ENCODE measurements at regions not wholly inside any gene's neighbourhood (a gene's known extent, or its start where the extent isn't known, plus 50 kb on each side); places are given as distances from the start of the nearest gene placed in this dataset.

GRCh38 chr18:22473366-22473765 is 55.7 kb upstream of the CTAGE1 start:
- TF ChIP-seq CTCF (IDR thresholded peaks at IDR 0.05; ENCODE audit: borderline replicate concordance, extremely low read depth, low read length, poor library complexity, severe bottlenecking): no peak
- TF ChIP-seq EZH2 (IDR thresholded peaks at IDR 0.05; ENCODE audit: borderline replicate concordance, low read depth, low read length, severe bottlenecking): no peak
- DNase-seq (no peak), ATAC-seq (ENCODE audit: insufficient read depth, low read depth) (no peak)
- Histone ChIP-seq H2AFZ (ENCODE audit: low read depth, low read length) (no peak overlapping the region), H3K9ac (ENCODE audit: low read depth, low read length) (no peak overlapping the region), H3K79me2 (ENCODE audit: insufficient read depth, low read length) (no peaks in the 10 kb centered on the region), H3K27ac (ENCODE audit: low read length) (no peak overlapping the region), H3K4me1 (ENCODE audit: insufficient read depth, low read length) (no peaks in the 10 kb centered on the region), H3K9me3 (ENCODE audit: insufficient read depth, low read length, severe bottlenecking) (no peaks in the 10 kb centered on the region), H3K4me3 (ENCODE audit: low read depth in 1 of 2, low read length in 2 of 2) (no peak overlapping the region), H3K27me3 (ENCODE audit: insufficient read depth, low read length, poor library complexity) (peaks cover 11% of the 10 kb centered on the region), H3K36me3 (ENCODE audit: insufficient read depth, low read length) (no peaks in the 10 kb centered on the region), H3K4me2 (ENCODE audit: insufficient read depth, low read length) (no peak overlapping the region), H4K20me1 (ENCODE audit: insufficient read depth, low read length) (no peaks in the 10 kb centered on the region)

GRCh38 chr18:22475426-22476100 is 57.8 kb upstream of the CTAGE1 start:
- Histone ChIP-seq H3K4me1 (ENCODE audit: insufficient read depth, low read length) (no peaks in the 10 kb centered on the region), H3K9me3 (ENCODE audit: insufficient read depth, low read length, severe bottlenecking) (no peaks in the 10 kb centered on the region), H3K9ac (ENCODE audit: low read depth, low read length) (no peak overlapping the region), H3K4me2 (ENCODE audit: insufficient read depth, low read length) (no peak overlapping the region), H3K27ac (ENCODE audit: low read length) (no peak overlapping the region), H3K36me3 (ENCODE audit: insufficient read depth, low read length) (no peaks in the 10 kb centered on the region), H4K20me1 (ENCODE audit: insufficient read depth, low read length) (no peaks in the 10 kb centered on the region), H3K27me3 (ENCODE audit: insufficient read depth, low read length, poor library complexity) (peaks cover 9% of the 10 kb centered on the region), H2AFZ (ENCODE audit: low read depth, low read length) (no peak overlapping the region), H3K79me2 (ENCODE audit: insufficient read depth, low read length) (no peaks in the 10 kb centered on the region), H3K4me3 (ENCODE audit: low read depth in 1 of 2, low read length in 2 of 2) (no peak overlapping the region)
- TF ChIP-seq CTCF (IDR thresholded peaks at IDR 0.05; ENCODE audit: borderline replicate concordance, extremely low read depth, low read length, poor library complexity, severe bottlenecking): no peak
- no peak for TF ChIP-seq EZH2 (IDR thresholded peaks at IDR 0.05; ENCODE audit: borderline replicate concordance, low read depth, low read length, severe bottlenecking)
- DNase-seq: no peak
- ATAC-seq (ENCODE audit: insufficient read depth, low read depth): no peak

GRCh38 chr18:22477222-22477621 is 59.5 kb upstream of the CTAGE1 start:
- no peak for TF ChIP-seq CTCF (IDR thresholded peaks at IDR 0.05; ENCODE audit: borderline replicate concordance, extremely low read depth, low read length, poor library complexity, severe bottlenecking)
- TF ChIP-seq EZH2 (IDR thresholded peaks at IDR 0.05; ENCODE audit: borderline replicate concordance, low read depth, low read length, severe bottlenecking): no peak
- DNase-seq (no peak), ATAC-seq (ENCODE audit: insufficient read depth, low read depth) (no peak)
- Histone ChIP-seq H4K20me1 (ENCODE audit: insufficient read depth, low read length) (no peaks in the 10 kb centered on the region), H3K4me3 (ENCODE audit: low read depth in 1 of 2, low read length in 2 of 2) (no peak overlapping the region), H3K79me2 (ENCODE audit: insufficient read depth, low read length) (no peaks in the 10 kb centered on the region), H3K27ac (ENCODE audit: low read length) (no peak overlapping the region), H3K27me3 (ENCODE audit: insufficient read depth, low read length, poor library complexity) (peaks cover 9% of the 10 kb centered on the region), H3K9me3 (ENCODE audit: insufficient read depth, low read length, severe bottlenecking) (no peaks in the 10 kb centered on the region), H3K36me3 (ENCODE audit: insufficient read depth, low read length) (no peaks in the 10 kb centered on the region), H3K4me2 (ENCODE audit: insufficient read depth, low read length) (no peak overlapping the region), H3K9ac (ENCODE audit: low read depth, low read length) (no peak overlapping the region), H2AFZ (ENCODE audit: low read depth, low read length) (no peak overlapping the region), H3K4me1 (ENCODE audit: insufficient read depth, low read length) (no peaks in the 10 kb centered on the region)

Data from DND-41 (cell line).